PFSK-1 (cell line): ENCODE measurements at regions not wholly inside any gene's neighbourhood (a gene's known extent, or its start where the extent isn't known, plus 50 kb on each side); places are given as distances from the start of the nearest gene placed in this dataset.

Experiments used
- FOXP2 ChIP-seq: optimal IDR thresholded peaks from 2 replicates; pipeline ENCODE3; 2011; ENCODE audit warnings: borderline replicate concordance, control low read depth, inconsistent platforms; ENCODE audit not compliant: insufficient read depth; ENCODE audit errors: extremely low read length, extremely low read depth
- POLR2AphosphoS5 ChIP-seq: IDR thresholded peaks from 2 replicates; pipeline ENCODE4 v1.6.1; 2012; ENCODE audit warnings: low read depth, mild to moderate bottlenecking, control low read depth, low read length, moderate library complexity
- SIN3A ChIP-seq: IDR thresholded peaks from 2 replicates; pipeline ENCODE4 v1.6.1; 2012; ENCODE audit warnings: mild to moderate bottlenecking, low read length, moderate library complexity, borderline replicate concordance; ENCODE audit not compliant: insufficient read depth
- TAF1 ChIP-seq: IDR thresholded peaks from 2 replicates; pipeline ENCODE4 v1.6.1; 2012; ENCODE audit warnings: low read length, control low read depth, borderline replicate concordance; ENCODE audit not compliant: insufficient read depth
- TF ChIP-seq, protein P1 (sequence below), 2 experiments: IDR thresholded peaks; 2 replicates each; pipeline versions ENCODE4 v1.6.1 to v1.8.0; 2011 to 2012; ENCODE audit warnings: low read depth in 2 of 2, low read length in 2 of 2, control low read depth in 1 of 2, inconsistent platforms in 1 of 2, mild to moderate bottlenecking in 1 of 2, moderate library complexity in 1 of 2; ENCODE audit not compliant: insufficient read depth in 1 of 2

DNA sequence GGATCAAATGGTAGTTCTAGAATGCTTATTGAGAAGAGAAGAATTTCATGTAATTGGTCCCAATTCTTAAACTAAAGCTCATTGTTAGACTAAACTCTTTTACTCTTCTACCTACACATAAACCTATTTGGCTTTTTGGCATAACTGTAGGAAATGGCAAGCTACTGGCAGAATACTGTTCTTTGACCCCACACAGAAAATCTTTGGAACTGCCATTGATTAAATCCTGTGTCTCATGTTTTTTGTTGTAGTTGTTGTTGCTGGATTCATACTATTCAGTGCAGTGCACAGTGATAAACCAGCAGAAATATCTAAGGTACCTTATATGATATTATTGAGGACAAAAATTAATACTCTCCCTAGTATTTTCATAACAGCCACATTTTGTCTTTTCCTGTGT is 242.1 kb upstream of the SGK1 start:
- TF ChIP-seq, protein P1, sequence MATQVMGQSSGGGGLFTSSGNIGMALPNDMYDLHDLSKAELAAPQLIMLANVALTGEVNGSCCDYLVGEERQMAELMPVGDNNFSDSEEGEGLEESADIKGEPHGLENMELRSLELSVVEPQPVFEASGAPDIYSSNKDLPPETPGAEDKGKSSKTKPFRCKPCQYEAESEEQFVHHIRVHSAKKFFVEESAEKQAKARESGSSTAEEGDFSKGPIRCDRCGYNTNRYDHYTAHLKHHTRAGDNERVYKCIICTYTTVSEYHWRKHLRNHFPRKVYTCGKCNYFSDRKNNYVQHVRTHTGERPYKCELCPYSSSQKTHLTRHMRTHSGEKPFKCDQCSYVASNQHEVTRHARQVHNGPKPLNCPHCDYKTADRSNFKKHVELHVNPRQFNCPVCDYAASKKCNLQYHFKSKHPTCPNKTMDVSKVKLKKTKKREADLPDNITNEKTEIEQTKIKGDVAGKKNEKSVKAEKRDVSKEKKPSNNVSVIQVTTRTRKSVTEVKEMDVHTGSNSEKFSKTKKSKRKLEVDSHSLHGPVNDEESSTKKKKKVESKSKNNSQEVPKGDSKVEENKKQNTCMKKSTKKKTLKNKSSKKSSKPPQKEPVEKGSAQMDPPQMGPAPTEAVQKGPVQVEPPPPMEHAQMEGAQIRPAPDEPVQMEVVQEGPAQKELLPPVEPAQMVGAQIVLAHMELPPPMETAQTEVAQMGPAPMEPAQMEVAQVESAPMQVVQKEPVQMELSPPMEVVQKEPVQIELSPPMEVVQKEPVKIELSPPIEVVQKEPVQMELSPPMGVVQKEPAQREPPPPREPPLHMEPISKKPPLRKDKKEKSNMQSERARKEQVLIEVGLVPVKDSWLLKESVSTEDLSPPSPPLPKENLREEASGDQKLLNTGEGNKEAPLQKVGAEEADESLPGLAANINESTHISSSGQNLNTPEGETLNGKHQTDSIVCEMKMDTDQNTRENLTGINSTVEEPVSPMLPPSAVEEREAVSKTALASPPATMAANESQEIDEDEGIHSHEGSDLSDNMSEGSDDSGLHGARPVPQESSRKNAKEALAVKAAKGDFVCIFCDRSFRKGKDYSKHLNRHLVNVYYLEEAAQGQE (IDR thresholded peaks at IDR 0.05; ENCODE audit: insufficient read depth in 1 of 2, low read depth in 2 of 2, low read length in 2 of 2): no peak
- no peak for TF ChIP-seq TAF1
- TF ChIP-seq SIN3A: no peak
- no peak for TF ChIP-seq POLR2AphosphoS5
- TF ChIP-seq FOXP2: no peak

DNA sequence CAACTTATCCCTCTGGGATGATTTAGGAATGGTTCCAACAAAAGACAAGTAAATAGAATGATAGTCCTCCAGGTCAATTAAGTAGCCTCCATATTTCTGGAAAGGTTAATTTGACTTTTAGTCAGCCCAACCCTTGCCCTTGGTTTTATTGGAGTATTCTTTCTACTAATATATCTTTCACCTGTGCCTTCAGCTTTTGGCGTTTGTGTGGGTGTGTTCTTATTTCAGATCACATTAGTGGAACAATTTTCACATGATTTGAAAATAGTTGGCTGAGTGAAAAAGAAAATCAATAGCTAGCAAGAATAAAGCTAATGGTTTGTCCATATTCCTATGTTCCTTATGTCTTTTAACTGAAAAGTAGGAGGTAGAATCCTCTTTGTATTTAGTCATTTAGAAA is 239.6 kb upstream of the SGK1 start:
- TF ChIP-seq TAF1 (no peak), FOXP2 (no peak), POLR2AphosphoS5 (no peak), SIN3A (no peak)
- TF ChIP-seq, protein P1 (IDR thresholded peaks at IDR 0.05; ENCODE audit: insufficient read depth in 1 of 2, low read depth in 2 of 2, low read length in 2 of 2): no peak

DNA sequence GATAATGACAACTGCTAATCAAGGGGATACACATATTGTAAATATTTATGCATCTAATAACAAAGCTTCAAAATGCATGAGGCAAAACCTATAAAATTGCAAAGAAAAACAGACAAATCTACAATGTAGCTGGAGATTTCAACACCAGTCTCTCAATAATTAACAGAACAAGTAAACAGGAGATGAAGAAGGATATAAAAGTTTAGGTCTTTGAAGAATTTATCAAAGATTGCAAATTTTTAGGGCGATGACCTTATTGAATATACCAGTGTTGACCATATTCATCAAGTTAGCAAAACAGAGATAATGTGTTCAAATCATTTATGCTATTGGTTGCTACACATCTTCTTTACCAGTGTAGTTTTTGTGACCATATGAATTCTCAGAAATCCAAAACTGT is 237.8 kb upstream of the SGK1 start:
- TF ChIP-seq, protein P1 (IDR thresholded peaks at IDR 0.05; ENCODE audit: insufficient read depth in 1 of 2, low read depth in 2 of 2, low read length in 2 of 2): no peak
- no peak for TF ChIP-seq FOXP2
- no peak for TF ChIP-seq SIN3A
- no peak for TF ChIP-seq POLR2AphosphoS5
- no peak for TF ChIP-seq TAF1

DNA sequence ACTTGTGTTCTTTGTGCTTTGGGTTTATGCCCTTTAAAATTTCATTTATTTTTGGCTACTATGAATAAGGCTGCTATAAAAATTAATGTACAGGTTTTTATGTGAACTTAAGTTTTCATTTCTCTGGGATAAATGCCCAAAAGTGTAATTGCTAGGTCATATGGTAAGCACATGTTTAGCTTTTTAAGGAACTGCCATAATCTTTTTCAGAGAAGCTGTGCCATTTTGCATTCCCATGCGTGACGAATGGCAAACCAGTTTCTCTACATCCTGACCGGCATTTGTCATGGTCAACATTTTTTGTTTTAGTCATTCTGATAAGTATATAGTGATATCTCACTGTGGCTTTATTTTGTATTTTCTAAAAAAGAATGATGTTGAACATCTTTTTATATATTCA is 236.0 kb upstream of the SGK1 start:
- TF ChIP-seq FOXP2: no peak
- no peak for TF ChIP-seq SIN3A
- no peak for TF ChIP-seq POLR2AphosphoS5
- TF ChIP-seq, protein P1 (IDR thresholded peaks at IDR 0.05; ENCODE audit: insufficient read depth in 1 of 2, low read depth in 2 of 2, low read length in 2 of 2): no peak
- no peak for TF ChIP-seq TAF1
